Brain microvascular endothelial cell (primary cell): ENCODE measurements at regions not wholly inside any gene's neighbourhood (a gene's known extent, or its start where the extent isn't known, plus 50 kb on each side); places are given as distances from the start of the nearest gene placed in this dataset.
A peak's percentile ranks its signal among the peaks of the same experiment; 100 is the strongest.

Experiments used
- DNase-seq: peaks from one replicate; pipeline ENCODE4 v3.0.0-alpha.2; 2020
- H3K27ac ChIP-seq: fragments of 250-450 bp; sonication (Bioruptor Pico); 2 replicates; pipeline ENCODE4 v1.5.1; 2020; ENCODE audit warnings: mild to moderate bottlenecking, moderate library complexity
- H3K27me3 ChIP-seq: fragments of 250-450 bp; sonication (Bioruptor Pico); replicated peaks from 2 replicates; pipeline ENCODE4 v1.5.1; 2020; ENCODE audit warnings: mild to moderate bottlenecking
- H3K36me3 ChIP-seq: fragments of 250-450 bp; sonication (Bioruptor Pico); replicated peaks from 2 replicates; pipeline ENCODE4 v1.5.1; 2020; ENCODE audit warnings: mild to moderate bottlenecking
- H3K4me3 ChIP-seq: 2 replicates; pipeline ENCODE4 v1.5.1; 2011; ENCODE audit warnings: low read depth, mild to moderate bottlenecking, control low read depth, low read length, moderate library complexity
- in situ Hi-C: cut with HindIII; loops from 2 replicates; pipeline ENCODE4 v1.10.0; 2017; ENCODE audit warnings: low sequenced_read_pairs, low pct_ligation_motif_present
- TF ChIP-seq, protein P1 (sequence below): IDR thresholded peaks from 2 replicates; pipeline ENCODE4 v1.5.1; 2011; ENCODE audit warnings: low read depth, mild to moderate bottlenecking, moderate library complexity, low read length, control low read depth, inconsistent platforms; ENCODE audit errors: missing control alignments

DNA sequence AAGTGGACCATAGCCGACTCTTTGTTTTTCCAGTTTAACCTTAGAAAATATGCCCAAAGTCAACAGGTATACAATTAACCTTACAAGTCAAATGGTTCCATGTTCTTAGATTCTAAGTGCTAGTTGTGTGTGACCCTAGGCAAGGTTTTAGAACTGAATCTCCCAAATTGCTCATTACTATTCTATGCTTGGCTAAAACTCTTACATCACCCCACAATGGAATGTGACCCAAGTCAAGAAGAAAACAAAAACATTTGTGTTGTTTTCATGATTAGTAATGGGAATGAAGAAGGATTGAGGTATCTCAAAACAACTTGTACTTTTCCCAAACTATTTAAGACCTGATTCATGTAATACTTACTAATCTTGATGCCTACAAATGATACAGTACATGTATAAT lies 159.2 kb downstream of the ARRDC3 start:
- in situ Hi-C loops: no loop called here

DNA sequence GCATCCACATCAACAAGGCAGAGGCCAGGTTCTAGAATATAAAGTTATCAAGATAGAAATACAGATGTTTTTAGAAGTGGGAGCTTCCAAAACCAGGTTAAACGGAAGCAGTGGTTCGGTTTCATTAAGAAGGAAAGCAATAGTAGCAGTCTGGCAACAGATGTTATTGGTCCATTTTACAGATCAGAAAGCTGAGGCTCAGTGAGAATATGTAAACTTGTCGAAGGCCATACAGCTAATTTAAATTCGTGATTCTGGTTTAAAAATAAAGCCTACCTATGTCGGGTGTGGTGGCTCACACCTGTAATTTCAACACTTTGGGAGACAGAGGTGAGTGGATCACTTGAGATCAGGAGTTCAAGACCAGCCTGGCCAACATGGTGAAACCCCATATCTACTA lies 160.6 kb downstream of the ARRDC3 start:
- H3K4me3 ChIP-seq: no peak overlapping the region
- H3K27ac ChIP-seq: no peak overlapping the region
- H3K27me3 ChIP-seq: no peaks in the 10 kb centered on the region
- H3K36me3 ChIP-seq: no peaks in the 10 kb centered on the region
- DNase-seq: no peak
- in situ Hi-C loops: no loop called here
- TF ChIP-seq, protein P1, sequence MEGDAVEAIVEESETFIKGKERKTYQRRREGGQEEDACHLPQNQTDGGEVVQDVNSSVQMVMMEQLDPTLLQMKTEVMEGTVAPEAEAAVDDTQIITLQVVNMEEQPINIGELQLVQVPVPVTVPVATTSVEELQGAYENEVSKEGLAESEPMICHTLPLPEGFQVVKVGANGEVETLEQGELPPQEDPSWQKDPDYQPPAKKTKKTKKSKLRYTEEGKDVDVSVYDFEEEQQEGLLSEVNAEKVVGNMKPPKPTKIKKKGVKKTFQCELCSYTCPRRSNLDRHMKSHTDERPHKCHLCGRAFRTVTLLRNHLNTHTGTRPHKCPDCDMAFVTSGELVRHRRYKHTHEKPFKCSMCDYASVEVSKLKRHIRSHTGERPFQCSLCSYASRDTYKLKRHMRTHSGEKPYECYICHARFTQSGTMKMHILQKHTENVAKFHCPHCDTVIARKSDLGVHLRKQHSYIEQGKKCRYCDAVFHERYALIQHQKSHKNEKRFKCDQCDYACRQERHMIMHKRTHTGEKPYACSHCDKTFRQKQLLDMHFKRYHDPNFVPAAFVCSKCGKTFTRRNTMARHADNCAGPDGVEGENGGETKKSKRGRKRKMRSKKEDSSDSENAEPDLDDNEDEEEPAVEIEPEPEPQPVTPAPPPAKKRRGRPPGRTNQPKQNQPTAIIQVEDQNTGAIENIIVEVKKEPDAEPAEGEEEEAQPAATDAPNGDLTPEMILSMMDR: no peak

More for the DNA sequence above, 159.2 kb downstream of the ARRDC3 start:
- H3K27me3 ChIP-seq: no peaks in the 10 kb centered on the region
- H3K4me3 ChIP-seq: no peak overlapping the region
- H3K36me3 ChIP-seq: no peaks in the 10 kb centered on the region
- H3K27ac ChIP-seq: no peak overlapping the region
- DNase-seq: no peak
- TF ChIP-seq, protein P1: no peak

DNA sequence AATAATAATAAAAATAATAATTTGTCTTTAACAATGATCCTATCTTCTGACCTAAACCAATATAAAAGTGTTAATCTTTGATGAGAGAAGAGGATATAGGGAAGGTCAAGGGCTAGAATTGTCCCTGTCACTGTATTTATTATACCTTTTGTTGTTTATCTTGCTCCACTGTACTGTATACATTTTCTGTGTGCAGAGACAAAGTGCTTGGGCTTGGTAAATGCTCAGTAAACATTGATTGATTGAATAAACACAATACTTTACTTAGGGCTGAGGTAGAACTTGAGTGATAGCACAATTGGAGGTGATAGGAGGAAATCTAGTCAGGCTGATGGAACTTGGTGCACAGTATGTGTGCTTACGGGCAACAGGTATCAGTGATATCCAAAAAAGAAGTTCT lies 161.2 kb downstream of the ARRDC3 start:
- no peak for DNase-seq
- Histone ChIP-seq H3K4me3 (no peak overlapping the region), H3K36me3 (no peaks in the 10 kb centered on the region), H3K27me3 (no peaks in the 10 kb centered on the region), H3K27ac (no peak overlapping the region)
- TF ChIP-seq, protein P1: no peak
- in situ Hi-C loops: no loop called here

DNA sequence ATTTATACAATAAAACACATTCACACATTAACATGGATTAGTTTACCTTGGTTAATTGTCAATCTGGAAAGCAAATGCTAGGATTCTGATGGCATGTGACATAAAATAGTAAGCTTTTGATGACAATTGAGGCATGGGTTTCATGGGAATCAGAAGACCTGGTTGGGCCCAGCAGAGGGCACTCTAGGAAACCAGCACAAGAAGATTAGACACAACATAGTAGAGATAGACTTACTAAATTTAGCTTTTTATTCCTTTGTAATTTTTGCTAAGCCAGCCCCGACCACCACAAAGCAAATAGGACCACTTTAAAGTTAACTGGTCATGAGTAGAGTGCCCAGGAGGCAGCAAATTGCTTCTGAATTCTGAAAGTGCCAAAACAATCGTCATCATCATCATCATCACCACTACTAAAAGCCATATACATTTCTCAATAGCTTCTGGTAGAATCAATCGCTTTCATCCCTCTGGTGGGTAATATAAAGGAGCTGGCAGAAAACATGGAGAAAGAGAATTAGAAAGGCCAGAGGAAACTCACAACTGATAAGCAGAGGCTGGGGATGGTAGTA lies 163.2 kb downstream of the ARRDC3 start:
- DNase-seq: peak; percentile 55
- no peak overlapping the region for H3K4me3 ChIP-seq
- TF ChIP-seq, protein P1: peak; percentile 63
- no peaks in the 10 kb centered on the region for H3K36me3 ChIP-seq
- in situ Hi-C loops: no loop called here
- H3K27ac ChIP-seq: peak overlapping the region; percentile 69
- no peaks in the 10 kb centered on the region for H3K27me3 ChIP-seq

DNA sequence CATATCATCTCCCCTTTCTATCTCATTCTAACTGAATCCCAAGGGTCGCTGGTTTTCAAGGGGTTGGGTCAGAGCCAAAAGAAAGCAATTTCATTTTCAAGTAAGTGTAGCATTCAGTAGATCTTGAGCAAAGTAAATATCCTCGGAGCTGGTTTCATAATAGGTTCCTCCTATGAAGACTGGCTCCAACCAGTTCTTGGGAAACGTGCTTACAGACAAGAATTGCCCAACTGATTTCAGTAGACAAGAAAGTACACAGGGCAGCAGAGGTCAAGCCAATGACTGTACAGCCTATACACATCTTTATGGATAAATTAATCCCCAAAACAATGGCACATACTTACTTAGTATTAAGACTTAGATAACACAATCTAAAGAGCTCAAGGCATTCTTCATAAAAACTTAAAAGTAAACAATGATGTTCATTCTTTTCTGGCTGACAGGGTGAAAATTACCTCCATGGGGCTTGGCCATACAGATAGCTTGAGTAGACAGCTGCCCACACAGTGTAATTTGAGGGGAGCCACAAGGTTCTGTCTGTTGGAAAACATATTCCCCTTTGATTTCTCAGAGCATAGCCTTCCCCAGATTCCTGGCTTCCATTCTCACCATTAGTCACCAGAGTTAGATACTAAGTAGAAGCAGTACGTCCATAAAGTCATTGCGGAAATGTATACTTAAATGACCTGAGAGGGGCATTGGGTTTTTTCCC lies 163.9 kb downstream of the ARRDC3 start:
- TF ChIP-seq, protein P1: no peak
- peak; percentile 81 for DNase-seq
- Histone ChIP-seq H3K36me3 (no peaks in the 10 kb centered on the region), H3K27ac (peak overlapping the region; percentile 69), H3K27me3 (no peaks in the 10 kb centered on the region), H3K4me3 (no peak overlapping the region)
- in situ Hi-C loops: no loop called here

DNA sequence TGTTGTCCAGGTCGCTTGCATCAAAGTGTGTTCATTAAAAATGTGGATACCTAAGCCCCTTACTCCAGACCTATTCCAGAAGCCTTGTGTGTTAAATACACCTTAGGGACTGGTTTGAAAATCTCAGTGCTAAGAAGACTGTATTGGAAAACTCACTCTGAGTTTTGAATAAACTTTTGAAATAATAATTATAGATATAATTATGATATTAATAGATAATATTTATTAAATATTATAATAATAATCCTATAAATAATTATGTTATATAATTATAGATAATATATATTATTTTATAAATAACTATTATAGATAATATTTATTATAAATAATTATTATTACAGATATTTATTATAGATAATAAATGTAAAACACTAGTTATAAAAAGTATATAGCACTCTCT lies 165.3 kb downstream of the ARRDC3 start:
- TF ChIP-seq, protein P1: no peak
- H3K27ac ChIP-seq: no peak overlapping the region
- H3K27me3 ChIP-seq: no peaks in the 10 kb centered on the region
- in situ Hi-C loops: no loop called here
- H3K36me3 ChIP-seq: no peaks in the 10 kb centered on the region
- no peak overlapping the region for H3K4me3 ChIP-seq
- no peak for DNase-seq
